AG09319 (cell line): ENCODE measurements at regions not wholly inside any gene's neighbourhood (a gene's known extent, or its start where the extent isn't known, plus 50 kb on each side); places are given as distances from the start of the nearest gene placed in this dataset.

Experiments used
- DNase-seq: peaks from one replicate; pipeline ENCODE4 v3.0.0-alpha.2; 2010; ENCODE audit warnings: low read depth; ENCODE audit errors: extremely low read depth
- CTCF ChIP-seq: IDR thresholded peaks from 2 replicates; pipeline ENCODE4 v1.5.1; 2011; ENCODE audit warnings: low read depth, mild to moderate bottlenecking, inconsistent platforms, low read length, moderate library complexity

- no peak for TF ChIP-seq CTCF
- no peak for DNase-seq
These were observed 551.6 kb downstream of the METTL15 start for GRCh38 chr11:28659716-28660348.

- no peak for TF ChIP-seq CTCF
- no peak for DNase-seq
These were observed 549.3 kb downstream of the METTL15 start for GRCh38 chr11:28657378-28658030.

GRCh38 chr11:28654191-28654590 lies 546.0 kb downstream of the METTL15 start:
- no peak for DNase-seq
- TF ChIP-seq CTCF = no peak

- no peak for DNase-seq
- TF ChIP-seq CTCF = no peak
These were observed 541.7 kb downstream of the METTL15 start for GRCh38 chr11:28649922-28650321.

- peak; percentile 23 for DNase-seq
- no peak for TF ChIP-seq CTCF
These were observed 528.4 kb downstream of the METTL15 start for GRCh38 chr11:28636566-28636965.

GRCh38 chr11:28636033-28636432 lies 527.8 kb downstream of the METTL15 start:
- TF ChIP-seq CTCF = no peak
- no peak for DNase-seq

- TF ChIP-seq CTCF = no peak
These were observed 524.1 kb downstream of the METTL15 start for GRCh38 chr11:28632338-28632737.

More at GRCh38 chr11:28632338-28632737, 524.1 kb downstream of the METTL15 start:
- no peak for DNase-seq
